ENCODE measurements at regions not wholly inside any gene's neighbourhood (a gene's known extent, or its start where the extent isn't known, plus 50 kb on each side); places are given as distances from the start of the nearest gene placed in this dataset.

DNA sequence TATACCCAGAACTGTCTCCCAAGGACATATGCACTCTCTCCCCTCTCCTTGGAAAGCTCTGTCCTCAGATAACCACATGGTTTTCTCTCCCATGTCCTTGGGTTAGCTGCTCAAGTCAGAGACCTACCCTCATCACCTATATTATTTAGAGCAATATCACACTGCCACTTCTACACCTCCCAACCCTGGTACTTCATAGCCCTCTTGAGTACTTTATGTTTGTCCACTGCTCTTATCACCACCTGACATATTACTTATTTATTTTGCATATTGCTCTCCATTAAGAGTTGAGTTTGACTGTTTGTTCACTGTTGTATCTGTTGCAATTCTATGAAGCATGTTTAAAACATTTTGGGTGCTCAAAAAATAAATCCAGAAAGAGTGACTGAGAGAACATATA lies 126.3 kb upstream of the ATP1B1 start (continued):
- TF ChIP-seq PRDM10 (CRISPR knock-in tag; IDR thresholded peaks at IDR 0.05; ENCODE audit: low read depth): no peak
- TF ChIP-seq STAG1 (CRISPR knock-in tag; IDR thresholded peaks at IDR 0.05): no peak
- TF ChIP-seq ZNF329 (CRISPR knock-in tag; IDR thresholded peaks at IDR 0.05; ENCODE audit: low read depth): no peak
- TF ChIP-seq ZFP1 (CRISPR knock-in tag; IDR thresholded peaks at IDR 0.05): no peak
- TF ChIP-seq GABPB1 (CRISPR knock-in tag; IDR thresholded peaks at IDR 0.05): no peak
- no peak for TF ChIP-seq ZNF24 (IDR thresholded peaks at IDR 0.05)
- no peak for TF ChIP-seq JARID2 (CRISPR knock-in tag; IDR thresholded peaks at IDR 0.05; ENCODE audit: insufficient replicate concordance)
- TF ChIP-seq, protein P1, sequence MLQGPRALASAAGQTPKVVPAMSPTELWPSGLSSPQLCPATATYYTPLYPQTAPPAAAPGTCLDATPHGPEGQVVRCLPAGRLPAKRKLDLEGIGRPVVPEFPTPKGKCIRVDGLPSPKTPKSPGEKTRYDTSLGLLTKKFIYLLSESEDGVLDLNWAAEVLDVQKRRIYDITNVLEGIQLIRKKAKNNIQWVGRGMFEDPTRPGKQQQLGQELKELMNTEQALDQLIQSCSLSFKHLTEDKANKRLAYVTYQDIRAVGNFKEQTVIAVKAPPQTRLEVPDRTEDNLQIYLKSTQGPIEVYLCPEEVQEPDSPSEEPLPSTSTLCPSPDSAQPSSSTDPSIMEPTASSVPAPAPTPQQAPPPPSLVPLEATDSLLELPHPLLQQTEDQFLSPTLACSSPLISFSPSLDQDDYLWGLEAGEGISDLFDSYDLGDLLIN (CRISPR knock-in tag; IDR thresholded peaks at IDR 0.05; ENCODE audit: borderline replicate concordance): no peak
- TF ChIP-seq ATAD3A (CRISPR knock-in tag; IDR thresholded peaks at IDR 0.05): no peak
- TF ChIP-seq, protein P2, sequence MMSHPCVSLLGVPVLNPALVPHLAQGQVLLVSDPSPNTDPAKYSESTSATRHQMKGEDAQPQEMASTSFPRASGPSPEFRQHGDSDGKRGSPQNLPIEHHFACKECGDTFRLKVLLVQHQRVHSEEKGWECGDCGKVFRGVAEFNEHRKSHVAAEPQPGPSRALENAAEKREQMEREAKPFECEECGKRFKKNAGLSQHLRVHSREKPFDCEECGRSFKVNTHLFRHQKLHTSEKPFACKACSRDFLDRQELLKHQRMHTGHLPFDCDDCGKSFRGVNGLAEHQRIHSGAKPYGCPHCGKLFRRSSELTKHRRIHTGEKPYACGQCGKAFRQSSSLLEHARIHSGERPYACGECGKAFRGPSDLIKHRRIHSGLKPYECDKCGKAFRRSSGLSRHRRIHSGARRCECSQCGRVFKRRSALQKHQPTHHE (CRISPR knock-in tag; IDR thresholded peaks at IDR 0.05; ENCODE audit: borderline replicate concordance): no peak
- no peak for TF ChIP-seq NKX3-1 (CRISPR knock-in tag; IDR thresholded peaks at IDR 0.05)
- TF ChIP-seq NFKB2 (CRISPR knock-in tag; IDR thresholded peaks at IDR 0.05; ENCODE audit: borderline replicate concordance): no peak
- TF ChIP-seq EHMT2 (IDR thresholded peaks at IDR 0.05; ENCODE audit: borderline replicate concordance, low read depth, low read length): no peak
